Cardiac muscle cell (in vitro differentiated cells and primary cell): ENCODE measurements at regions not wholly inside any gene's neighbourhood (a gene's known extent, or its start where the extent isn't known, plus 50 kb on each side); places are given as distances from the start of the nearest gene placed in this dataset.

Experiments
- DNase-seq, 2 donors: peaks; one replicate each; pipeline versions ENCODE4 v3.0.0 to v3.0.0-alpha.2; 2010 to 2017; ENCODE audit warnings: low read depth in 1 of 2, low spot score in 1 of 2
- H3K27ac ChIP-seq: fragments of 200-600 bp; sonication (generic); 2 replicates; pipeline ENCODE4 v1.5.1; 2016
- H3K27me3 ChIP-seq: fragments of 200-600 bp; sonication (generic); 2 replicates; pipeline ENCODE4 v1.6.0; 2016; ENCODE audit warnings: control low read depth
- H3K36me3 ChIP-seq: fragments of 200-600 bp; sonication (generic); 2 replicates; pipeline ENCODE4 v1.5.1; 2016; ENCODE audit warnings: control low read depth
- H3K4me1 ChIP-seq: fragments of 200-600 bp; sonication (generic); 2 replicates; pipeline ENCODE4 v1.8.1; 2017; ENCODE audit warnings: low read depth, mild to moderate bottlenecking, mixed run types
- H3K4me3 ChIP-seq: fragments of 200-600 bp; sonication (generic); 2 replicates; pipeline ENCODE4 v1.5.1; 2016; ENCODE audit warnings: mild to moderate bottlenecking
- H3K9me3 ChIP-seq: fragments of 200-600 bp; sonication (generic); 2 replicates; pipeline ENCODE4 v1.5.1; 2017; ENCODE audit warnings: low read depth, mild to moderate bottlenecking, control low read depth
- CTCF ChIP-seq: IDR thresholded peaks from 2 replicates; pipeline ENCODE4 v1.5.1; 2012; ENCODE audit warnings: low read depth, mild to moderate bottlenecking, low read length

- DNase-seq, result peak in 1 of 2 donors; percentile 71
- Histone ChIP-seq H3K4me1 (no peaks in the 10 kb centered on the region), H3K36me3 (no peaks in the 10 kb centered on the region), H3K27ac (no peak overlapping the region), H3K9me3 (no peaks in the 10 kb centered on the region), H3K27me3 (no peaks in the 10 kb centered on the region), H3K4me3 (no peak overlapping the region)
- TF ChIP-seq CTCF, result no peak
Measured at GRCh38 chr3:107263269-107264021, 113.8 kb upstream of the CCDC54 start.

GRCh38 chr3:107264888-107265287, 112.4 kb upstream of the CCDC54 start:
- TF ChIP-seq CTCF, result no peak
- no peak overlapping the region for H3K27ac ChIP-seq
- H3K4me1 ChIP-seq, result no peaks in the 10 kb centered on the region
- no peaks in the 10 kb centered on the region for H3K36me3 ChIP-seq
- peak in 1 of 2 donors; percentile 20 for DNase-seq
- H3K4me3 ChIP-seq, result no peak overlapping the region
- H3K27me3 ChIP-seq, result no peaks in the 10 kb centered on the region
- no peaks in the 10 kb centered on the region for H3K9me3 ChIP-seq

- no peak for TF ChIP-seq CTCF
- Histone ChIP-seq H3K27me3 (no peaks in the 10 kb centered on the region), H3K9me3 (no peaks in the 10 kb centered on the region), H3K4me3 (no peak overlapping the region), H3K4me1 (no peaks in the 10 kb centered on the region), H3K36me3 (no peaks in the 10 kb centered on the region), H3K27ac (no peak overlapping the region)
- no peak for DNase-seq
Measured at GRCh38 chr3:107265526-107265925, 111.7 kb upstream of the CCDC54 start.

DNA sequence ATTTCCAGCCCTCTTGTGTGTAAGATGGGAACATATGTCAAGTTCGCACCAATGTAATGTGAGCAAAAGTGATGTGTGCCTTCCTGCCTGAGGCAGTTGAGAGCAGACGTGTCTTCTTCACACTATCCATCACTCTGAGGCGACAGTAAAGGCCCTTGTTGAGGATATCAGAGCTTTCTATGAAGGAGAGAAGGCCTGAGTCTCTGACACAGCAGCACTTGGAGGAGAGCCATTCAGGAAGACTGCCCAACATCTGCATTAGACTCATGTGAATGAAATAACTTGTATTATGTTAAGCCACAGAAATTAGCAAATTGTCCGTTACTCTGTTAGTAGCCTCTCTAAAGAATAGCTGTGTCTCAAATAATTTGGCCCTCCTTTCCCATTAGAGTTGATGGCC, 108.8 kb upstream of the CCDC54 start:
- no peak for DNase-seq
- TF ChIP-seq CTCF, result no peak
- no peaks in the 10 kb centered on the region for H3K36me3 ChIP-seq
- no peaks in the 10 kb centered on the region for H3K4me1 ChIP-seq
- H3K4me3 ChIP-seq, result no peak overlapping the region
- no peaks in the 10 kb centered on the region for H3K9me3 ChIP-seq
- H3K27me3 ChIP-seq, result peaks cover 21% of the 10 kb centered on the region
- no peak overlapping the region for H3K27ac ChIP-seq

- Histone ChIP-seq H3K27me3 (peaks cover 27% of the 10 kb centered on the region), H3K4me3 (no peak overlapping the region), H3K27ac (no peak overlapping the region), H3K36me3 (no peaks in the 10 kb centered on the region), H3K4me1 (no peaks in the 10 kb centered on the region), H3K9me3 (no peaks in the 10 kb centered on the region)
- no peak for TF ChIP-seq CTCF
- DNase-seq, result no peak
Measured at GRCh38 chr3:107269136-107269535, 108.1 kb upstream of the CCDC54 start.
